Neural cell (in vitro differentiated cells): ENCODE measurements at regions not wholly inside any gene's neighbourhood (a gene's known extent, or its start where the extent isn't known, plus 50 kb on each side); places are given as distances from the start of the nearest gene placed in this dataset.

Experiments
- H2AFZ ChIP-seq: fragments of 200-600, 300-800 bp; sonication (generic), shearing (Covaris generic); 2 replicates; pipeline ENCODE4 v1.6.0; 2014; ENCODE audit warnings: low read depth, mild to moderate bottlenecking, antibody characterized with exemption, low read length, moderate library complexity
- H3F3A ChIP-seq: fragments of 200-600 bp; shearing (Covaris generic); 2 replicates; pipeline ENCODE4 v1.6.1; 2016; ENCODE audit warnings: mild to moderate bottlenecking, moderate library complexity, mixed read lengths, antibody characterized with exemption, low read length; ENCODE audit not compliant: insufficient read depth, poor library complexity, severe bottlenecking
- H3K27ac ChIP-seq: fragments of 200-600, 300-800 bp; sonication (generic), shearing (Covaris generic); 2 replicates; pipeline ENCODE4 v1.5.1; 2014; ENCODE audit warnings: mild to moderate bottlenecking, low read length, moderate library complexity
- H3K27me3 ChIP-seq: fragments of 300-800, 200-600 bp; sonication (generic), shearing (Covaris generic); 2 replicates; pipeline ENCODE4 v1.6.0; 2014; ENCODE audit warnings: mild to moderate bottlenecking, low read depth, low read length, moderate library complexity; ENCODE audit not compliant: insufficient read depth
- H3K36me3 ChIP-seq: fragments of 300-800, 200-600 bp; sonication (generic), shearing (Covaris generic); 2 replicates; pipeline ENCODE4 v1.5.1; 2014; ENCODE audit warnings: mild to moderate bottlenecking, antibody characterized with exemption, low read length, moderate library complexity; ENCODE audit not compliant: insufficient read depth
- H3K4me2 ChIP-seq: fragments of 300-800, 200-600 bp; sonication (generic), shearing (Covaris generic); 2 replicates; pipeline ENCODE4 v1.6.0; 2014; ENCODE audit warnings: mild to moderate bottlenecking, low read length
- H3K4me3 ChIP-seq: fragments of 300-800, 200-600 bp; sonication (generic), shearing (Covaris generic); 2 replicates; pipeline ENCODE4 v1.5.1; 2014; ENCODE audit warnings: mild to moderate bottlenecking, low read length, moderate library complexity
- H3K79me2 ChIP-seq: fragments of 200-600 bp; shearing (Covaris generic); replicated peaks from 2 replicates; pipeline ENCODE4 v1.6.0; 2014; ENCODE audit warnings: mild to moderate bottlenecking, low read length, moderate library complexity; ENCODE audit not compliant: insufficient read depth
- H3K9ac ChIP-seq: fragments of 300-800, 200-600 bp; sonication (generic), shearing (Covaris generic); 2 replicates; pipeline ENCODE4 v1.6.1; 2016; ENCODE audit warnings: mild to moderate bottlenecking, low read length, mixed read lengths
- H3K9me2 ChIP-seq: fragments of 200-600 bp; shearing (Covaris generic); 2 replicates; pipeline ENCODE4 v1.6.1; 2016; ENCODE audit warnings: mild to moderate bottlenecking, low read length, mixed read lengths; ENCODE audit not compliant: insufficient read depth
- H3K9me3 ChIP-seq: fragments of 200-600, 300-800 bp; sonication (generic), shearing (Covaris generic); 2 replicates; pipeline ENCODE4 v1.6.1; 2016; ENCODE audit warnings: mild to moderate bottlenecking, mixed run types, low read length, moderate library complexity, mixed read lengths
- H4K20me1 ChIP-seq: fragments of 200-600 bp; shearing (Covaris generic); 2 replicates; pipeline ENCODE4 v1.6.1; 2016; ENCODE audit warnings: mild to moderate bottlenecking, mixed run types; ENCODE audit not compliant: insufficient read depth
- EP300 ChIP-seq: fragments of 450-650 bp; conservative IDR thresholded peaks from 2 replicates; pipeline ENCODE4 v1.6.1; 2014; ENCODE audit warnings: antibody characterized with exemption, mild to moderate bottlenecking, moderate library complexity; ENCODE audit not compliant: poor library complexity, severe bottlenecking
- EZH2 ChIP-seq: fragments of 200-600, 300-800 bp; shearing (Covaris generic), sonication (generic); IDR thresholded peaks from 2 replicates; pipeline ENCODE4 v1.6.1; 2014; ENCODE audit warnings: antibody characterized with exemption, low read length, borderline replicate concordance, mild to moderate bottlenecking; ENCODE audit not compliant: insufficient read depth, poor library complexity, severe bottlenecking
- MXI1 ChIP-seq: fragments of 450-650 bp; conservative IDR thresholded peaks from 2 replicates; pipeline ENCODE4 v1.6.1; 2014; ENCODE audit warnings: antibody characterized with exemption, mild to moderate bottlenecking; ENCODE audit not compliant: poor library complexity, severe bottlenecking
- POLR2AphosphoS5 ChIP-seq: IDR thresholded peaks from 2 replicates; pipeline ENCODE4 v1.6.1; 2012
- RAD21 ChIP-seq: fragments of 450-650 bp; conservative IDR thresholded peaks from 2 replicates; pipeline ENCODE4 v1.6.1; 2014; ENCODE audit warnings: antibody characterized with exemption, mild to moderate bottlenecking, moderate library complexity
- SMC3 ChIP-seq: fragments of 450-650 bp; conservative IDR thresholded peaks from 2 replicates; pipeline ENCODE4 v1.6.1; 2014; ENCODE audit warnings: antibody characterized with exemption, mild to moderate bottlenecking, moderate library complexity; ENCODE audit not compliant: poor library complexity
- TAF1 ChIP-seq: IDR thresholded peaks from 2 replicates; pipeline ENCODE4 v1.6.1; 2012; ENCODE audit warnings: low read depth
- TF ChIP-seq, protein P1 (sequence below): fragments of 450-650 bp; IDR thresholded peaks from 2 replicates; pipeline ENCODE4 v1.5.1; 2014; ENCODE audit warnings: antibody characterized with exemption, mild to moderate bottlenecking, moderate library complexity; ENCODE audit not compliant: poor library complexity, severe bottlenecking
- TF ChIP-seq, protein P2 (sequence below): IDR thresholded peaks from 2 replicates; pipeline ENCODE4 v1.6.1; 2012; ENCODE audit warnings: borderline replicate concordance

DNA sequence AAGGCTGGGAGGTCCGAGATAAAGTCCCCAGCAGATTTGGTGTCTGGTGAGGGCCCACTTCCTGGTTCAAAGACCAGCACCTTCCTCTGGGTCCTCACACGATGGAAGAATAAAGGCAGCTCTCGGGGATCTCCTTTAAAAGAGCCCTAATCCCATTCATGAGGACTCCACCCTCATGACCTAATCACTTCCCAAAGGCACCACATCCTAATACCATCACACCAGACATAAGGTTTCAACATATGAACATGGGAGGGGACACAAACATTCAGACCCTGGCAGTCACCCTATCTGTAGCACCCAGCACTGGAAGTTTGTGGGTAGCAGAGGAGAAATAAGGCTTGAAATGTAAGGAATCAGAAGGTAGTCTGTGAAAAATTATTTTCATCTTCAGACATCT is 112.9 kb upstream of the NOCT start:
- Histone ChIP-seq H3K4me2 (no peak overlapping the region), H3K9me2 (no peaks in the 10 kb centered on the region), H2AFZ (no peak overlapping the region), H3K9me3 (no peaks in the 10 kb centered on the region), H3F3A (no peaks in the 10 kb centered on the region), H3K27ac (no peak overlapping the region), H4K20me1 (no peaks in the 10 kb centered on the region), H3K9ac (no peak overlapping the region), H3K79me2 (no peaks in the 10 kb centered on the region), H3K27me3 (no peaks in the 10 kb centered on the region), H3K4me3 (no peak overlapping the region), H3K36me3 (no peaks in the 10 kb centered on the region)
- TF ChIP-seq POLR2AphosphoS5 (no peak), RAD21 (no peak), SMC3 (no peak)
- TF ChIP-seq, protein P1, sequence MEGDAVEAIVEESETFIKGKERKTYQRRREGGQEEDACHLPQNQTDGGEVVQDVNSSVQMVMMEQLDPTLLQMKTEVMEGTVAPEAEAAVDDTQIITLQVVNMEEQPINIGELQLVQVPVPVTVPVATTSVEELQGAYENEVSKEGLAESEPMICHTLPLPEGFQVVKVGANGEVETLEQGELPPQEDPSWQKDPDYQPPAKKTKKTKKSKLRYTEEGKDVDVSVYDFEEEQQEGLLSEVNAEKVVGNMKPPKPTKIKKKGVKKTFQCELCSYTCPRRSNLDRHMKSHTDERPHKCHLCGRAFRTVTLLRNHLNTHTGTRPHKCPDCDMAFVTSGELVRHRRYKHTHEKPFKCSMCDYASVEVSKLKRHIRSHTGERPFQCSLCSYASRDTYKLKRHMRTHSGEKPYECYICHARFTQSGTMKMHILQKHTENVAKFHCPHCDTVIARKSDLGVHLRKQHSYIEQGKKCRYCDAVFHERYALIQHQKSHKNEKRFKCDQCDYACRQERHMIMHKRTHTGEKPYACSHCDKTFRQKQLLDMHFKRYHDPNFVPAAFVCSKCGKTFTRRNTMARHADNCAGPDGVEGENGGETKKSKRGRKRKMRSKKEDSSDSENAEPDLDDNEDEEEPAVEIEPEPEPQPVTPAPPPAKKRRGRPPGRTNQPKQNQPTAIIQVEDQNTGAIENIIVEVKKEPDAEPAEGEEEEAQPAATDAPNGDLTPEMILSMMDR, result no peak

DNA sequence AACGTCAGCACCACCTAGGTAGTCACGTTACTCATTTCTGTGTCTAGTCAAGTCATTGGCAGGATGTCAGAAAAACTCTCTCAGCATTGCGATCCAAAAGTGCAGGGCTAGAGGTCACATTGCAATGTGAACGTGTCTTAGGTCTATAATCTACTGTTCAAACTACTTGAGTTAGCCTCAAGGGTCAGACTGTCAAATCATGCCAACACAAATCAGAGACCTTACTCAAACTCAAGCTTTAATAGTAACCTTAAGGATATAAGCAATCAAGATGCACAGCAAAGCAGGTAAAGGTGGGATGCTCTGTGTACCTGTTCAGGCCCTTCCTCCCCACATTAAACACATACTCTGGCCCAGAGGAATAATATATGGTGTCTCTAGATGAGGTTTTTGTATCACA is 114.4 kb upstream of the NOCT start:
- H3K36me3 ChIP-seq, result no peaks in the 10 kb centered on the region
- no peak overlapping the region for H3K27ac ChIP-seq
- no peaks in the 10 kb centered on the region for H4K20me1 ChIP-seq
- no peak overlapping the region for H3K9ac ChIP-seq
- no peak overlapping the region for H3K4me3 ChIP-seq
- no peaks in the 10 kb centered on the region for H3F3A ChIP-seq
- no peaks in the 10 kb centered on the region for H3K27me3 ChIP-seq
- H2AFZ ChIP-seq, result no peak overlapping the region
- H3K9me3 ChIP-seq, result no peaks in the 10 kb centered on the region
- H3K4me2 ChIP-seq, result no peak overlapping the region
- no peaks in the 10 kb centered on the region for H3K9me2 ChIP-seq
- no peaks in the 10 kb centered on the region for H3K79me2 ChIP-seq
- no peak for TF ChIP-seq POLR2AphosphoS5
- TF ChIP-seq, protein P2, sequence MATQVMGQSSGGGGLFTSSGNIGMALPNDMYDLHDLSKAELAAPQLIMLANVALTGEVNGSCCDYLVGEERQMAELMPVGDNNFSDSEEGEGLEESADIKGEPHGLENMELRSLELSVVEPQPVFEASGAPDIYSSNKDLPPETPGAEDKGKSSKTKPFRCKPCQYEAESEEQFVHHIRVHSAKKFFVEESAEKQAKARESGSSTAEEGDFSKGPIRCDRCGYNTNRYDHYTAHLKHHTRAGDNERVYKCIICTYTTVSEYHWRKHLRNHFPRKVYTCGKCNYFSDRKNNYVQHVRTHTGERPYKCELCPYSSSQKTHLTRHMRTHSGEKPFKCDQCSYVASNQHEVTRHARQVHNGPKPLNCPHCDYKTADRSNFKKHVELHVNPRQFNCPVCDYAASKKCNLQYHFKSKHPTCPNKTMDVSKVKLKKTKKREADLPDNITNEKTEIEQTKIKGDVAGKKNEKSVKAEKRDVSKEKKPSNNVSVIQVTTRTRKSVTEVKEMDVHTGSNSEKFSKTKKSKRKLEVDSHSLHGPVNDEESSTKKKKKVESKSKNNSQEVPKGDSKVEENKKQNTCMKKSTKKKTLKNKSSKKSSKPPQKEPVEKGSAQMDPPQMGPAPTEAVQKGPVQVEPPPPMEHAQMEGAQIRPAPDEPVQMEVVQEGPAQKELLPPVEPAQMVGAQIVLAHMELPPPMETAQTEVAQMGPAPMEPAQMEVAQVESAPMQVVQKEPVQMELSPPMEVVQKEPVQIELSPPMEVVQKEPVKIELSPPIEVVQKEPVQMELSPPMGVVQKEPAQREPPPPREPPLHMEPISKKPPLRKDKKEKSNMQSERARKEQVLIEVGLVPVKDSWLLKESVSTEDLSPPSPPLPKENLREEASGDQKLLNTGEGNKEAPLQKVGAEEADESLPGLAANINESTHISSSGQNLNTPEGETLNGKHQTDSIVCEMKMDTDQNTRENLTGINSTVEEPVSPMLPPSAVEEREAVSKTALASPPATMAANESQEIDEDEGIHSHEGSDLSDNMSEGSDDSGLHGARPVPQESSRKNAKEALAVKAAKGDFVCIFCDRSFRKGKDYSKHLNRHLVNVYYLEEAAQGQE, result no peak
- TF ChIP-seq MXI1, result no peak
- no peak for TF ChIP-seq EP300
- TF ChIP-seq SMC3, result no peak
- TF ChIP-seq EZH2, result no peak
- no peak for TF ChIP-seq RAD21
- no peak for TF ChIP-seq TAF1
- TF ChIP-seq, protein P1, result no peak
